ENCODE measurements at regions not wholly inside any gene's neighbourhood (a gene's known extent, or its start where the extent isn't known, plus 50 kb on each side); places are given as distances from the start of the nearest gene placed in this dataset.

GRCh38 chr4:162793571-162793970 lies 373.1 kb downstream of the NAF1 start:
- H3K4me3 Mint-ChIP-seq = no peak overlapping the region
- no peaks in the 10 kb centered on the region for H3K36me3 Mint-ChIP-seq (ENCODE audit: low read depth)
- no peaks in the 10 kb centered on the region for H3K36me3 ChIP-seq (ENCODE audit: control insufficient read depth, insufficient read depth, low read length)
- WGBS, 2 experiments (ENCODE audit: insufficient coverage in 1 of 2, insufficient read length in 1 of 2) = 64% methylated on average over 2 of the region's 2 CpGs; no CpG with 5 or more reads in 1 of the 2 experiments
- no peaks in the 10 kb centered on the region for H3K4me1 Mint-ChIP-seq
- H3K4me3 ChIP-seq (ENCODE audit: low read length) = no peak overlapping the region
- no peak for DNase-seq
- no peaks in the 10 kb centered on the region for H3K9me3 Mint-ChIP-seq
- TF ChIP-seq CTCF (conservative IDR thresholded peaks at IDR 0.05) = no peak
- no peaks in the 10 kb centered on the region for H3K4me1 ChIP-seq (ENCODE audit: control insufficient read depth, insufficient read depth, low read length)
- H3K27me3 ChIP-seq (ENCODE audit: control insufficient read depth, insufficient read depth, low read length, poor library complexity, severe bottlenecking) = no peaks in the 10 kb centered on the region
- no peaks in the 10 kb centered on the region for H3K27me3 Mint-ChIP-seq (ENCODE audit: insufficient read depth)
- no peak overlapping the region for H3K27ac ChIP-seq (ENCODE audit: low read depth, low read length)
- no peaks in the 10 kb centered on the region for H3K9me3 ChIP-seq (ENCODE audit: control insufficient read depth, low read length)
- H3K27ac Mint-ChIP-seq = no peak overlapping the region
- no peak overlapping the region for H3K9ac ChIP-seq (ENCODE audit: extremely low read depth, low read length, poor library complexity, severe bottlenecking)

GRCh38 chr4:162793004-162793403 lies 373.7 kb downstream of the NAF1 start:
- Histone ChIP-seq H3K9ac (ENCODE audit: extremely low read depth, low read length, poor library complexity, severe bottlenecking) (no peak overlapping the region), H3K4me3 (ENCODE audit: low read length) (no peak overlapping the region), H3K27me3 (ENCODE audit: control insufficient read depth, insufficient read depth, low read length, poor library complexity, severe bottlenecking) (no peaks in the 10 kb centered on the region), H3K36me3 (ENCODE audit: control insufficient read depth, insufficient read depth, low read length) (no peaks in the 10 kb centered on the region), H3K27ac (ENCODE audit: low read depth, low read length) (no peak overlapping the region), H3K9me3 (ENCODE audit: control insufficient read depth, low read length) (no peaks in the 10 kb centered on the region), H3K4me1 (ENCODE audit: control insufficient read depth, insufficient read depth, low read length) (no peaks in the 10 kb centered on the region)
- WGBS, 2 experiments (ENCODE audit: insufficient coverage in 1 of 2, insufficient read length in 1 of 2) = 100% methylated on average over 1 to 2 of the region's 2 CpGs
- Mint-ChIP-seq H3K9me3 (no peaks in the 10 kb centered on the region), H3K27me3 (ENCODE audit: insufficient read depth) (no peaks in the 10 kb centered on the region), H3K27ac (no peak overlapping the region), H3K4me3 (no peak overlapping the region), H3K4me1 (no peaks in the 10 kb centered on the region), H3K36me3 (ENCODE audit: low read depth) (no peaks in the 10 kb centered on the region)
- no peak for DNase-seq
- TF ChIP-seq CTCF (conservative IDR thresholded peaks at IDR 0.05) = no peak

- no peak for DNase-seq
- H3K27me3 Mint-ChIP-seq (ENCODE audit: insufficient read depth) = no peaks in the 10 kb centered on the region
- Histone ChIP-seq H3K4me3 (ENCODE audit: low read length) (no peak overlapping the region), H3K27ac (ENCODE audit: low read depth, low read length) (no peak overlapping the region), H3K36me3 (ENCODE audit: control insufficient read depth, insufficient read depth, low read length) (no peaks in the 10 kb centered on the region), H3K9me3 (ENCODE audit: control insufficient read depth, low read length) (no peaks in the 10 kb centered on the region), H3K9ac (ENCODE audit: extremely low read depth, low read length, poor library complexity, severe bottlenecking) (no peak overlapping the region), H3K27me3 (ENCODE audit: control insufficient read depth, insufficient read depth, low read length, poor library complexity, severe bottlenecking) (no peaks in the 10 kb centered on the region), H3K4me1 (ENCODE audit: control insufficient read depth, insufficient read depth, low read length) (no peaks in the 10 kb centered on the region)
- no peaks in the 10 kb centered on the region for H3K4me1 Mint-ChIP-seq
- no peaks in the 10 kb centered on the region for H3K9me3 Mint-ChIP-seq
- TF ChIP-seq CTCF (conservative IDR thresholded peaks at IDR 0.05) = no peak
- 83 to 92% methylated on average over 1 to 2 of the region's 2 CpGs for WGBS, 2 experiments (ENCODE audit: insufficient coverage in 1 of 2, insufficient read length in 1 of 2)
- H3K4me3 Mint-ChIP-seq = no peak overlapping the region
- H3K36me3 Mint-ChIP-seq (ENCODE audit: low read depth) = no peaks in the 10 kb centered on the region
- H3K27ac Mint-ChIP-seq = no peak overlapping the region
Observed at GRCh38 chr4:162791226-162791625, 375.5 kb downstream of the NAF1 start.

Data from endodermal cell (in vitro differentiated cells).